HepG2 (cell line): ENCODE measurements at regions not wholly inside any gene's neighbourhood (a gene's known extent, or its start where the extent isn't known, plus 50 kb on each side); places are given as distances from the start of the nearest gene placed in this dataset.

ENCODE experiments used
- CHD4 ChIP-seq: fragments of 200-600 bp; sonication (generic); IDR thresholded peaks from 2 replicates; pipeline ENCODE4 v1.7.0; 2017; ENCODE audit warnings: mild to moderate bottlenecking, low read length, borderline replicate concordance
- DNMT1 ChIP-seq: sonication (generic); formaldehyde crosslinking; IDR thresholded peaks from 2 replicates; pipeline ENCODE4 v1.5.1; 2020; ENCODE audit warnings: mild to moderate bottlenecking, missing genetic modification reagents
- HNF4A ChIP-seq: sonication (generic); formaldehyde crosslinking; IDR thresholded peaks from 2 replicates; pipeline ENCODE4 v1.4.0; 2020; ENCODE audit warnings: missing genetic modification reagents
- KDM2A ChIP-seq: sonication (generic); formaldehyde crosslinking; IDR thresholded peaks from 2 replicates; pipeline ENCODE4 v1.4.0; 2020; ENCODE audit warnings: low read depth, missing genetic modification reagents, borderline replicate concordance
- MTA1 ChIP-seq: sonication (generic); formaldehyde crosslinking; IDR thresholded peaks from 2 replicates; pipeline ENCODE4 v1.4.0; 2020; ENCODE audit warnings: missing genetic modification reagents, mild to moderate bottlenecking, borderline replicate concordance
- NCOA2 ChIP-seq: sonication (generic); formaldehyde crosslinking; IDR thresholded peaks from 2 replicates; pipeline ENCODE4 v1.8.0; 2022; ENCODE audit warnings: inconsistent platforms
- NR2F1 ChIP-seq, 2 experiments: fragments of 450-650 bp in 1 of 2; formaldehyde crosslinking in 1 of 2; IDR thresholded peaks; 2 replicates each; pipeline versions ENCODE4 v1.5.0 to v1.6.1; 2016 to 2020; ENCODE audit warnings: mild to moderate bottlenecking in 1 of 2, missing compliant biosample characterization in 1 of 2, missing genetic modification reagents in 1 of 2, moderate library complexity in 1 of 2
- SIN3B ChIP-seq: fragments of 150-350 bp; IDR thresholded peaks from 2 replicates; pipeline ENCODE4 v1.6.1; 2014; ENCODE audit warnings: low read length
- SOX5 ChIP-seq: IDR thresholded peaks from 2 replicates; pipeline ENCODE4 v1.6.1; 2016; ENCODE audit warnings: borderline replicate concordance
- ZBTB3 ChIP-seq: sonication (generic); formaldehyde crosslinking; IDR thresholded peaks from 2 replicates; pipeline ENCODE4 v1.4.0; 2020; ENCODE audit warnings: low read depth, mild to moderate bottlenecking, moderate library complexity, missing genetic modification reagents, borderline replicate concordance
- ZFP62 ChIP-seq: sonication (generic); formaldehyde crosslinking; IDR thresholded peaks from 2 replicates; pipeline ENCODE4 v1.4.0; 2020; ENCODE audit warnings: missing genetic modification reagents
- ZNF34 ChIP-seq: sonication (generic); formaldehyde crosslinking; IDR thresholded peaks from 2 replicates; pipeline ENCODE4 v1.4.0; 2020; ENCODE audit warnings: mild to moderate bottlenecking, missing genetic modification reagents, borderline replicate concordance
- ZNF510 ChIP-seq: sonication (generic); formaldehyde crosslinking; IDR thresholded peaks from 2 replicates; pipeline ENCODE4 v1.4.0; 2020; ENCODE audit warnings: low read depth, mild to moderate bottlenecking, missing genetic modification reagents
- ZNF709 ChIP-seq: sonication (generic); formaldehyde crosslinking; IDR thresholded peaks from 2 replicates; pipeline ENCODE4 v1.5.0; 2020; ENCODE audit warnings: mild to moderate bottlenecking, missing genetic modification reagents
- TF ChIP-seq, protein P1 (sequence below), 2 experiments: sonication (generic) in 1 of 2; formaldehyde crosslinking in 1 of 2; IDR thresholded peaks; 2 replicates each; pipeline versions ENCODE4 v1.5.1 to v1.6.1; 2011 to 2020; ENCODE audit warnings: borderline replicate concordance in 1 of 2, low read depth in 1 of 2, low read length in 1 of 2, mild to moderate bottlenecking in 1 of 2, missing genetic modification reagents in 1 of 2, moderate library complexity in 1 of 2
- TF ChIP-seq, protein P2 (sequence below): sonication (generic); IDR thresholded peaks from 2 replicates; pipeline ENCODE4 v1.6.1; 2016; ENCODE audit warnings: low read depth, borderline replicate concordance
- TF ChIP-seq, protein P3 (sequence below): sonication (generic); formaldehyde crosslinking; IDR thresholded peaks from 2 replicates; pipeline ENCODE4 v1.4.0; 2020; ENCODE audit warnings: mild to moderate bottlenecking, missing genetic modification reagents, borderline replicate concordance
- TF ChIP-seq, protein P4 (sequence below): sonication (generic); formaldehyde crosslinking; IDR thresholded peaks from 2 replicates; pipeline ENCODE4 v1.4.0; 2020; ENCODE audit warnings: missing genetic modification reagents
- TF ChIP-seq, protein P5 (sequence below): IDR thresholded peaks from 2 replicates; pipeline ENCODE4 v1.6.1; 2016; ENCODE audit warnings: mild to moderate bottlenecking, missing biosample characterization, missing genetic modification reagents
- TF ChIP-seq, protein P6 (sequence below): sonication (generic); formaldehyde crosslinking; IDR thresholded peaks from 2 replicates; pipeline ENCODE4 v1.4.0; 2020; ENCODE audit warnings: missing genetic modification reagents, borderline replicate concordance

DNA sequence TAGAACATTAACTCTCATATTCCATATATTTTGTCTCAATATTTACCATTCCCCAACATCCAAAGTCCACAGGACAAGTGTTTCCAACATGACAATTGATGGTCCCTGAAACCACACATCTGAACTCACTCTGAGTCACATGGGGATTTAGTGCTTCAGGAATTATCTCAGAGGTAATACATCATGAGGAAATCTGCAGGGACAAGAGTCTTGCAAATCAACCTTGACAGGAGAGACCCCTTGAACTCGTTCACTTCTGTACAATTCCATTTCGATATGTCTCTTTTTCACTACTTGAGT, 119.7 kb upstream of the ABCA1 start (continued):
- TF ChIP-seq, protein P1, sequence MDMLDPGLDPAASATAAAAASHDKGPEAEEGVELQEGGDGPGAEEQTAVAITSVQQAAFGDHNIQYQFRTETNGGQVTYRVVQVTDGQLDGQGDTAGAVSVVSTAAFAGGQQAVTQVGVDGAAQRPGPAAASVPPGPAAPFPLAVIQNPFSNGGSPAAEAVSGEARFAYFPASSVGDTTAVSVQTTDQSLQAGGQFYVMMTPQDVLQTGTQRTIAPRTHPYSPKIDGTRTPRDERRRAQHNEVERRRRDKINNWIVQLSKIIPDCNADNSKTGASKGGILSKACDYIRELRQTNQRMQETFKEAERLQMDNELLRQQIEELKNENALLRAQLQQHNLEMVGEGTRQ (IDR thresholded peaks at IDR 0.05; ENCODE audit: low read depth, low read length): peak; percentile 39; the same call in 1 of the 2 replicates
- TF ChIP-seq, protein P1 (CRISPR knock-in tag; IDR thresholded peaks at IDR 0.05; ENCODE audit: borderline replicate concordance): no peak
- TF ChIP-seq, protein P2, sequence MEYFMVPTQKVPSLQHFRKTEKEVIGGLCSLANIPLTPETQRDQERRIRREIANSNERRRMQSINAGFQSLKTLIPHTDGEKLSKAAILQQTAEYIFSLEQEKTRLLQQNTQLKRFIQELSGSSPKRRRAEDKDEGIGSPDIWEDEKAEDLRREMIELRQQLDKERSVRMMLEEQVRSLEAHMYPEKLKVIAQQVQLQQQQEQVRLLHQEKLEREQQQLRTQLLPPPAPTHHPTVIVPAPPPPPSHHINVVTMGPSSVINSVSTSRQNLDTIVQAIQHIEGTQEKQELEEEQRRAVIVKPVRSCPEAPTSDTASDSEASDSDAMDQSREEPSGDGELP: no peak
- no peak for TF ChIP-seq ZNF709 (CRISPR knock-in tag)
- TF ChIP-seq, protein P3, sequence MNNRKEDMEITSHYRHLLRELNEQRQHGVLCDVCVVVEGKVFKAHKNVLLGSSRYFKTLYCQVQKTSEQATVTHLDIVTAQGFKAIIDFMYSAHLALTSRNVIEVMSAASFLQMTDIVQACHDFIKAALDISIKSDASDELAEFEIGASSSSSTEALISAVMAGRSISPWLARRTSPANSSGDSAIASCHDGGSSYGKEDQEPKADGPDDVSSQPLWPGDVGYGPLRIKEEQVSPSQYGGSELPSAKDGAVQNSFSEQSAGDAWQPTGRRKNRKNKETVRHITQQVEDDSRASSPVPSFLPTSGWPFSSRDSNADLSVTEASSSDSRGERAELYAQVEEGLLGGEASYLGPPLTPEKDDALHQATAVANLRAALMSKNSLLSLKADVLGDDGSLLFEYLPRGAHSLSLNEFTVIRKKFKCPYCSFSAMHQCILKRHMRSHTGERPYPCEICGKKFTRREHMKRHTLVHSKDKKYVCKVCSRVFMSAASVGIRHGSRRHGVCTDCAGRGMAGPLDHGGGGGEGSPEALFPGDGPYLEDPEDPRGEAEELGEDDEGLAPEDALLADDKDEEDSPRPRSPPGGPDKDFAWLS (CRISPR knock-in tag): no peak
- peak; percentile 37; the same call in 1 of the 2 replicates for TF ChIP-seq NCOA2 (CRISPR knock-in tag)
- TF ChIP-seq, protein P4, sequence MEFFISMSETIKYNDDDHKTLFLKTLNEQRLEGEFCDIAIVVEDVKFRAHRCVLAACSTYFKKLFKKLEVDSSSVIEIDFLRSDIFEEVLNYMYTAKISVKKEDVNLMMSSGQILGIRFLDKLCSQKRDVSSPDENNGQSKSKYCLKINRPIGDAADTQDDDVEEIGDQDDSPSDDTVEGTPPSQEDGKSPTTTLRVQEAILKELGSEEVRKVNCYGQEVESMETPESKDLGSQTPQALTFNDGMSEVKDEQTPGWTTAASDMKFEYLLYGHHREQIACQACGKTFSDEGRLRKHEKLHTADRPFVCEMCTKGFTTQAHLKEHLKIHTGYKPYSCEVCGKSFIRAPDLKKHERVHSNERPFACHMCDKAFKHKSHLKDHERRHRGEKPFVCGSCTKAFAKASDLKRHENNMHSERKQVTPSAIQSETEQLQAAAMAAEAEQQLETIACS (CRISPR knock-in tag): no peak
- no peak for TF ChIP-seq ZNF34 (CRISPR knock-in tag)
- TF ChIP-seq ZNF510 (CRISPR knock-in tag): no peak
- no peak for TF ChIP-seq CHD4
- TF ChIP-seq ZFP62 (CRISPR knock-in tag): no peak
- TF ChIP-seq SOX5: peak; percentile 47
- TF ChIP-seq KDM2A (CRISPR knock-in tag): no peak
- no peak for TF ChIP-seq DNMT1
- no peak for TF ChIP-seq MTA1 (CRISPR knock-in tag)
- TF ChIP-seq NR2F1 (CRISPR knock-in tag; IDR thresholded peaks at IDR 0.05): no peak
- TF ChIP-seq SIN3B: no peak
- TF ChIP-seq, protein P5, sequence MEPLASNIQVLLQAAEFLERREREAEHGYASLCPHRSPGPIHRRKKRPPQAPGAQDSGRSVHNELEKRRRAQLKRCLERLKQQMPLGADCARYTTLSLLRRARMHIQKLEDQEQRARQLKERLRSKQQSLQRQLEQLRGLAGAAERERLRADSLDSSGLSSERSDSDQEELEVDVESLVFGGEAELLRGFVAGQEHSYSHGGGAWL: no peak
- peak; percentile 66 for TF ChIP-seq HNF4A (CRISPR knock-in tag)
- no peak for TF ChIP-seq ZBTB3 (CRISPR knock-in tag)
- TF ChIP-seq, protein P6, sequence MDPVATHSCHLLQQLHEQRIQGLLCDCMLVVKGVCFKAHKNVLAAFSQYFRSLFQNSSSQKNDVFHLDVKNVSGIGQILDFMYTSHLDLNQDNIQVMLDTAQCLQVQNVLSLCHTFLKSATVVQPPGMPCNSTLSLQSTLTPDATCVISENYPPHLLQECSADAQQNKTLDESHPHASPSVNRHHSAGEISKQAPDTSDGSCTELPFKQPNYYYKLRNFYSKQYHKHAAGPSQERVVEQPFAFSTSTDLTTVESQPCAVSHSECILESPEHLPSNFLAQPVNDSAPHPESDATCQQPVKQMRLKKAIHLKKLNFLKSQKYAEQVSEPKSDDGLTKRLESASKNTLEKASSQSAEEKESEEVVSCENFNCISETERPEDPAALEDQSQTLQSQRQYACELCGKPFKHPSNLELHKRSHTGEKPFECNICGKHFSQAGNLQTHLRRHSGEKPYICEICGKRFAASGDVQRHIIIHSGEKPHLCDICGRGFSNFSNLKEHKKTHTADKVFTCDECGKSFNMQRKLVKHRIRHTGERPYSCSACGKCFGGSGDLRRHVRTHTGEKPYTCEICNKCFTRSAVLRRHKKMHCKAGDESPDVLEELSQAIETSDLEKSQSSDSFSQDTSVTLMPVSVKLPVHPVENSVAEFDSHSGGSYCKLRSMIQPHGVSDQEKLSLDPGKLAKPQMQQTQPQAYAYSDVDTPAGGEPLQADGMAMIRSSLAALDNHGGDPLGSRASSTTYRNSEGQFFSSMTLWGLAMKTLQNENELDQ (CRISPR knock-in tag): no peak
